Tibial nerve (tissue), 4 donors: ENCODE measurements at regions not wholly inside any gene's neighbourhood (a gene's known extent, or its start where the extent isn't known, plus 50 kb on each side); places are given as distances from the start of the nearest gene placed in this dataset.

Source experiments
- EP300 ChIP-seq, 2 donors: sonication (generic); formaldehyde crosslinking; IDR thresholded peaks; one replicate each; pipeline ENCODE4 v1.6.1; 2017; ENCODE audit warnings: antibody characterized with exemption in 2 of 2, mild to moderate bottlenecking in 1 of 2
- POLR2A ChIP-seq, 2 donors: fragments of 450-650 bp; IDR thresholded peaks; one replicate each; pipeline ENCODE4 v1.6.1; 2017; ENCODE audit warnings: antibody characterized with exemption in 2 of 2, mild to moderate bottlenecking in 2 of 2, moderate library complexity in 2 of 2
- TF ChIP-seq, protein P1 (sequence below), 5 experiments: fragments of 200-600 bp in 3 of 5; fragments of 450-650 bp in 2 of 5; sonication (generic) in 3 of 5; IDR thresholded peaks; one replicate each; pipeline ENCODE4 v1.5.1; 2016 to 2019; ENCODE audit warnings: antibody characterized with exemption in 5 of 5, mild to moderate bottlenecking in 3 of 5, moderate library complexity in 2 of 5

DNA sequence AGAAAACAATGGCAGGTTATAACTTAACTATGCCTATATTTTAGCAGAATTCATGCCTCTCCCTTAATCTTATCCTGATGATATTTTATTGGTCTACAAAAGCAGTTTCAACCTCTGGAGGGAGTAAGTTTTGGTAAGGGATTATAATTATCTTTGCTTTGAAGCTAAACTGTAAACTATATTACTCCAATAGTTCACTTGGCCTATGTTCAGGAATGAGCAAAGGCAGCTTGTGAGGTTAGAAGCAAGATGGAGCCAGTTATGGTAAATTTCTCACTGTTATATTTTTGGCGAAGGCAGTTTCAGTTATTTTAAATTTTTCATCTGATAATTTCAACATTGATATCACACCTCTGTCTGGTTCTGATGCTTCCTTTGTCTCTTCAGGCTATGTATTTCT, 192.5 kb upstream of the RGPD4 start:
- TF ChIP-seq, protein P1, sequence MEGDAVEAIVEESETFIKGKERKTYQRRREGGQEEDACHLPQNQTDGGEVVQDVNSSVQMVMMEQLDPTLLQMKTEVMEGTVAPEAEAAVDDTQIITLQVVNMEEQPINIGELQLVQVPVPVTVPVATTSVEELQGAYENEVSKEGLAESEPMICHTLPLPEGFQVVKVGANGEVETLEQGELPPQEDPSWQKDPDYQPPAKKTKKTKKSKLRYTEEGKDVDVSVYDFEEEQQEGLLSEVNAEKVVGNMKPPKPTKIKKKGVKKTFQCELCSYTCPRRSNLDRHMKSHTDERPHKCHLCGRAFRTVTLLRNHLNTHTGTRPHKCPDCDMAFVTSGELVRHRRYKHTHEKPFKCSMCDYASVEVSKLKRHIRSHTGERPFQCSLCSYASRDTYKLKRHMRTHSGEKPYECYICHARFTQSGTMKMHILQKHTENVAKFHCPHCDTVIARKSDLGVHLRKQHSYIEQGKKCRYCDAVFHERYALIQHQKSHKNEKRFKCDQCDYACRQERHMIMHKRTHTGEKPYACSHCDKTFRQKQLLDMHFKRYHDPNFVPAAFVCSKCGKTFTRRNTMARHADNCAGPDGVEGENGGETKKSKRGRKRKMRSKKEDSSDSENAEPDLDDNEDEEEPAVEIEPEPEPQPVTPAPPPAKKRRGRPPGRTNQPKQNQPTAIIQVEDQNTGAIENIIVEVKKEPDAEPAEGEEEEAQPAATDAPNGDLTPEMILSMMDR (IDR thresholded peaks at IDR 0.05), result no peak
- TF ChIP-seq POLR2A (IDR thresholded peaks at IDR 0.05) (no peak), EP300 (IDR thresholded peaks at IDR 0.05) (no peak)
